GM23338 (cell line): ENCODE measurements at regions not wholly inside any gene's neighbourhood (a gene's known extent, or its start where the extent isn't known, plus 50 kb on each side); places are given as distances from the start of the nearest gene placed in this dataset.
"Not testable (repeated sequence)": the region's sequence is repeated elsewhere in the genome, so short reads cannot be mapped to it uniquely, and the experiment has no call there.

ENCODE experiments used
- ATAC-seq: fragments of 200-7000 bp; cut with Tn5 transposase; 3 replicates; pipeline ENCODE4 v1.9.1; 2020
- DNase-seq: peaks from one replicate; pipeline ENCODE4 v3.0.0-alpha.2; 2015; ENCODE audit warnings: low spot score
- H2AFZ ChIP-seq: fragments of 200-600 bp; sonication (generic); 2 replicates; pipeline ENCODE4 v1.8.0; 2016; ENCODE audit warnings: antibody characterized with exemption, mild to moderate bottlenecking, moderate library complexity
- H3F3A ChIP-seq: fragments of 200-600 bp; sonication (generic); replicated peaks from 2 replicates; pipeline ENCODE4 v1.8.0; 2017; ENCODE audit warnings: antibody characterized with exemption, mixed run types, low read depth
- H3K27ac ChIP-seq: fragments of 200-600 bp; sonication (generic); 2 replicates; pipeline ENCODE4 v1.6.1; 2016; ENCODE audit warnings: low read depth
- H3K27me3 ChIP-seq: fragments of 200-600 bp; sonication (generic); 2 replicates; pipeline ENCODE4 v1.8.0; 2016; ENCODE audit warnings: mild to moderate bottlenecking, mixed run types, moderate library complexity; ENCODE audit not compliant: insufficient read depth
- H3K36me3 ChIP-seq: fragments of 200-600 bp; sonication (generic); 2 replicates; pipeline ENCODE4 v1.8.0; 2016; ENCODE audit warnings: mild to moderate bottlenecking; ENCODE audit not compliant: insufficient read depth
- H3K4me1 ChIP-seq: fragments of 200-600 bp; sonication (generic); 2 replicates; pipeline ENCODE4 v1.8.0; 2016; ENCODE audit warnings: mild to moderate bottlenecking, moderate library complexity; ENCODE audit not compliant: insufficient read depth
- H3K4me2 ChIP-seq: fragments of 200-600 bp; sonication (generic); 2 replicates; pipeline ENCODE4 v1.7.1; 2017; ENCODE audit warnings: mixed run types
- H3K4me3 ChIP-seq: fragments of 200-600 bp; sonication (generic); 2 replicates; pipeline ENCODE4 v1.6.1; 2016; ENCODE audit warnings: mixed run types
- H3K79me2 ChIP-seq: fragments of 200-600 bp; sonication (generic); replicated peaks from 2 replicates; pipeline ENCODE4 v1.8.0; 2017; ENCODE audit warnings: mild to moderate bottlenecking; ENCODE audit not compliant: insufficient read depth
- H3K9me2 ChIP-seq: fragments of 200-600 bp; sonication (generic); 2 replicates; pipeline ENCODE4 v1.8.0; 2017; ENCODE audit not compliant: insufficient read depth
- H4K20me1 ChIP-seq: fragments of 200-600 bp; sonication (generic); replicated peaks from 2 replicates; pipeline ENCODE4 v1.8.0; 2017; ENCODE audit warnings: mild to moderate bottlenecking; ENCODE audit not compliant: insufficient read depth
- H3K27ac Mint-ChIP-seq: 2 replicates; pipeline ENCODE4 v1.8.0; 2020; ENCODE audit warnings: inconsistent platforms, mild to moderate bottlenecking, moderate library complexity, mixed read lengths
- H3K27me3 Mint-ChIP-seq: 3 replicates; pipeline ENCODE4 v1.8.0; 2022; ENCODE audit warnings: low read depth, mild to moderate bottlenecking, moderate library complexity, mixed read lengths, inconsistent platforms; ENCODE audit not compliant: insufficient read depth, poor library complexity
- H3K36me3 Mint-ChIP-seq: 3 replicates; pipeline ENCODE4 v1.8.0; 2021; ENCODE audit warnings: low read depth, mild to moderate bottlenecking, inconsistent platforms, moderate library complexity, mixed read lengths
- H3K4me1 Mint-ChIP-seq: 3 replicates; pipeline ENCODE4 v1.8.0; 2020; ENCODE audit warnings: mild to moderate bottlenecking, inconsistent platforms, mixed read lengths
- H3K4me3 Mint-ChIP-seq: 3 replicates; pipeline ENCODE4 v1.8.0; 2021; ENCODE audit warnings: moderate library complexity, mild to moderate bottlenecking, inconsistent platforms, mixed read lengths
- H3K9me3 Mint-ChIP-seq: 3 replicates; pipeline ENCODE4 v1.8.0; 2020; ENCODE audit warnings: moderate library complexity, mild to moderate bottlenecking, inconsistent platforms, mixed read lengths
- CREB1 ChIP-seq: fragments of 250-450 bp; sonication (Bioruptor Pico); IDR thresholded peaks from 2 replicates; pipeline ENCODE4 v1.5.0; 2020; ENCODE audit warnings: low read depth, mild to moderate bottlenecking, moderate library complexity
- ETS1 ChIP-seq: IDR thresholded peaks from 2 replicates; pipeline ENCODE4 v1.6.1; 2016; ENCODE audit warnings: antibody characterized with exemption
- EZH2phosphoT487 ChIP-seq: fragments of 200-600 bp; sonication (generic); IDR thresholded peaks from one replicate; pipeline ENCODE4 v1.8.1; 2018; ENCODE audit warnings: antibody characterized with exemption; ENCODE audit not compliant: unreplicated experiment
- NANOG ChIP-seq: IDR thresholded peaks from 2 replicates; pipeline ENCODE4 v1.6.1; 2016; ENCODE audit warnings: antibody characterized with exemption, borderline replicate concordance
- REST ChIP-seq: IDR thresholded peaks from one replicate; pipeline ENCODE4 v1.6.1; 2018; ENCODE audit warnings: antibody characterized with exemption; ENCODE audit not compliant: unreplicated experiment
- ZNF331 ChIP-seq: fragments of 250-450 bp; sonication (Bioruptor Pico); IDR thresholded peaks from 2 replicates; pipeline ENCODE4 v1.5.0; 2020; ENCODE audit warnings: low read depth, mild to moderate bottlenecking, moderate library complexity

GRCh38 chr5:105859350-105859749 is 1811.4 kb downstream of the EFNA5 start:
- H3K4me3 ChIP-seq, H3K4me1 ChIP-seq, H3K4me3 Mint-ChIP-seq, H2AFZ ChIP-seq, H3K4me2 ChIP-seq, H3K79me2 ChIP-seq, H3F3A ChIP-seq, ATAC-seq, H3K4me1 Mint-ChIP-seq, H3K36me3 ChIP-seq, H3K27ac Mint-ChIP-seq, H3K9me2 ChIP-seq, DNase-seq, H3K27ac ChIP-seq, H4K20me1 ChIP-seq, H3K27me3 ChIP-seq, H3K27me3 Mint-ChIP-seq: not testable (repeated sequence)
- H3K9me3 Mint-ChIP-seq = peaks cover 39% of the 10 kb centered on the region
- peaks cover 11% of the 10 kb centered on the region for H3K36me3 Mint-ChIP-seq

DNA sequence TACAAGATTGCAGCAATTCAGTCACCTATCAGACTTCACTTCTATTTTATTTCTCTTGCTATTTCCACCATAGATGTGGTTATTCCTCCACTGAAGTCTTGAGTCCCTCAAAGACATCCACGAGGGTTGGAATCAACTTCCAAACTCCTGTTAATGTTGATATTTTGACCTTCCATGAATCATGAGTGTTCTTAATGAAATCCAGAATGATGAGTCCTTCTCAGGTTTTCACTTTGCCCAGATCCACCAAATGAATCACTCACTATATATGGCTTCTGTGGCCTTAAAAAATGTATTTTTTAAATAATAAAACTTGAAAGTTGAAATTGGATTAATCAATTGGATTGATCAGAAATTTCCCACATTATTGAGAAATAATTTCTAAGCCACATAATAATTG is 1821.0 kb downstream of the EFNA5 start:
- ATAC-seq (no peak), DNase-seq (no peak)
- no peaks in the 10 kb centered on the region for H4K20me1 ChIP-seq
- H3K4me2 ChIP-seq = no peak overlapping the region
- Mint-ChIP-seq H3K27ac (no peak overlapping the region), H3K4me3 (no peak overlapping the region), H3K36me3 (no peaks in the 10 kb centered on the region), H3K27me3 (no peaks in the 10 kb centered on the region), H3K9me3 (no peaks in the 10 kb centered on the region), H3K4me1 (no peaks in the 10 kb centered on the region)
- no peak overlapping the region for H3K4me3 ChIP-seq
- no peak overlapping the region for H3K27ac ChIP-seq
- no peaks in the 10 kb centered on the region for H3K36me3 ChIP-seq
- no peak for TF ChIP-seq EZH2phosphoT487
- TF ChIP-seq ETS1 = no peak
- no peaks in the 10 kb centered on the region for H3K27me3 ChIP-seq
- H3K9me2 ChIP-seq = 0 out of 2 replicates have a peak, but pooled peaks cover 3% of the 10 kb centered on the region
- H3K79me2 ChIP-seq = no peaks in the 10 kb centered on the region
- no peak overlapping the region for H2AFZ ChIP-seq
- H3K4me1 ChIP-seq = no peaks in the 10 kb centered on the region
- H3F3A ChIP-seq = no peaks in the 10 kb centered on the region

DNA sequence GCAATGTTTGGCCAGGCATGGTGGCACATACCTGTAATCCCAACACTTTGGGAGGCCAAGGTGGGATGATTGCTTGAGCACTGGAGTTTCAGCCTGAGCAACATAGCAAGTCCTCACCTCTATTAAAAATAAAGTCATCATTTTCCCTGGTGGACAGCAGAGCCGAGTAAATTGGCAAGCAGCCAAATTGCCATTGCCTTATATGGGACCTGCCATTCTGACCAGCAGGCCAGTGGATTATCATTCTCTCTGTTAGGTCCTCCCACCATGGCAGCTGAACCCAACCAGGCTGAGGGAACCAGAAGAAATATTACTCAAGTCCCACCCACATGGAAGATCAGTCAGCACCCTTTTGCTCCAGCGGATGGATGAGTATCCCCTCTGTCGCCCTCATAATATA is 1829.9 kb downstream of the EFNA5 start:
- Histone ChIP-seq H4K20me1 (no peaks in the 10 kb centered on the region), H3F3A (no peaks in the 10 kb centered on the region), H3K27me3 (no peaks in the 10 kb centered on the region), H3K4me2 (no peak overlapping the region), H3K79me2 (no peaks in the 10 kb centered on the region), H2AFZ (no peak overlapping the region), H3K27ac (no peak overlapping the region), H3K4me1 (no peaks in the 10 kb centered on the region), H3K9me2 (peaks cover 6% of the 10 kb centered on the region; the same call in 1 of the 2 replicates), H3K4me3 (no peak overlapping the region), H3K36me3 (no peaks in the 10 kb centered on the region; the same call in 1 of the 2 replicates)
- H3K27me3 Mint-ChIP-seq = peaks cover 4% of the 10 kb centered on the region
- H3K27ac Mint-ChIP-seq = no peak overlapping the region
- ATAC-seq = no peak
- H3K9me3 Mint-ChIP-seq = peaks cover 7% of the 10 kb centered on the region; the same call in 2 of the 3 replicates
- no peaks in the 10 kb centered on the region; the same call in 1 of the 3 replicates for H3K36me3 Mint-ChIP-seq
- no peak for DNase-seq
- H3K4me3 Mint-ChIP-seq = no peak overlapping the region
- no peaks in the 10 kb centered on the region for H3K4me1 Mint-ChIP-seq
- no peak for TF ChIP-seq ZNF331 (CRISPR knock-in tag)
- no peak for TF ChIP-seq REST
- no peak for TF ChIP-seq CREB1
- TF ChIP-seq ETS1 = no peak
- TF ChIP-seq NANOG = no peak
